Effector CD4-positive, alpha-beta T cell (primary cell): ENCODE measurements at regions not wholly inside any gene's neighbourhood (a gene's known extent, or its start where the extent isn't known, plus 50 kb on each side); places are given as distances from the start of the nearest gene placed in this dataset.

Experiments used
- DNase-seq: peaks from one replicate; pipeline ENCODE4 v3.0.0-alpha.2; 2020

GRCh38 chr11:26045082-26045481 lies 286.8 kb upstream of the ANO3 start:
- no peak for DNase-seq

DNA sequence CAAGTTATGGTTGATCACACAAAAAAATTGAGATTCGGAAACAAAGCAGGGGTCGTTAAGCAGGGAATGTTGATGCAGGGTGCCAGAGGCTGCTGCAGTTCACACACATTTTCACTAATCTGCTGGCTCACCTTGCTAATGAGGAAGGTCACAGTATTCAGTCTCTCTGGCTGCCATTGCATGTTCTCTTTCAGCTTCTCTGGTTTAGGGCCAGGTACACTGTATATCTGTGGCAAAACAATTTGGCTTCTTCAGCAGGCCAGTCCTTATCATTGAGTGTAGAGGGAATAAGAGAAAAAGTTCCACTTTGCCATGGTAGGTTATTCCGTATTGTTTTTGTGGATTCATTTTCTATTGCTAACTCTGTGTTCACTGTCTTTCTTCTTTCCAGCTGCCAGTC lies 283.7 kb upstream of the ANO3 start:
- no peak for DNase-seq

GRCh38 chr11:26053966-26054365 lies 278.0 kb upstream of the ANO3 start:
- DNase-seq: no peak

DNA sequence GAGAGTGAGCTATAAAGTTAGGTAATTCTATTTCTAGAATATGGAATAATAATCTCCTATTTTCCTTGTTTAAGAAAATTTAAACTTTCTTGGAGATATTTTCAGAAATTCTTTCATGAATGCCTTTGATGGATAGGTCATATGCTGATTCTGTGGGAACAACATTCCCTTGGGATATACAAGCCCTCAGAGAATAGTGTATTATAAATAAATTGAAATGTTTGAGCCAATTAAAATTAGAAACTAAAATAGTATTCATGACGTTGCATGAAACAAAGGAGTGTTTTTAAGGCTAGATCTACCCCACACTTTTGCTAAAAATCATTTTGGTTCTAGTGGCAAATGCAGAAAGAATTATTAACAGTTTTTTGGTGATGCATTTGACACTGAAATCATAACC lies 269.3 kb upstream of the ANO3 start:
- no peak for DNase-seq

DNA sequence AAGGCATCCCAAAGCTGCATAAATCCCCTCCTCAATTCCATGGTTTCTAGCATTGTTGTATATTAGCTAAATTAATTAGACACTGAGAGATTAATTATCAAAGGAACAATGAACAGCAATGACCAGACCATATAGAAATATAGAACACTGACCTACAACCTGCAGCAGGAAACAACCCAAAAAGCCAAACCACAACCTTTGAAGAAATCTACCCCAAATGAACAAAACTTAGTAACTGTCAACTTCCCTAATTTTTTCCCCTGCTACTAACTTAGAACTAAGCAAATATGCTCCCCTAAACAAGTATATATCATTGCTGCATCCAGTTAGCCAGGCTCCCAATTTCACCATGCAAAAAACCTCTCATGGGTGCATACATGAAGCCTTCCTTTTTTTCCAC lies 268.0 kb upstream of the ANO3 start:
- no peak for DNase-seq

- no peak for DNase-seq
Observed at GRCh38 chr11:26065944-26066343, 266.0 kb upstream of the ANO3 start.

DNA sequence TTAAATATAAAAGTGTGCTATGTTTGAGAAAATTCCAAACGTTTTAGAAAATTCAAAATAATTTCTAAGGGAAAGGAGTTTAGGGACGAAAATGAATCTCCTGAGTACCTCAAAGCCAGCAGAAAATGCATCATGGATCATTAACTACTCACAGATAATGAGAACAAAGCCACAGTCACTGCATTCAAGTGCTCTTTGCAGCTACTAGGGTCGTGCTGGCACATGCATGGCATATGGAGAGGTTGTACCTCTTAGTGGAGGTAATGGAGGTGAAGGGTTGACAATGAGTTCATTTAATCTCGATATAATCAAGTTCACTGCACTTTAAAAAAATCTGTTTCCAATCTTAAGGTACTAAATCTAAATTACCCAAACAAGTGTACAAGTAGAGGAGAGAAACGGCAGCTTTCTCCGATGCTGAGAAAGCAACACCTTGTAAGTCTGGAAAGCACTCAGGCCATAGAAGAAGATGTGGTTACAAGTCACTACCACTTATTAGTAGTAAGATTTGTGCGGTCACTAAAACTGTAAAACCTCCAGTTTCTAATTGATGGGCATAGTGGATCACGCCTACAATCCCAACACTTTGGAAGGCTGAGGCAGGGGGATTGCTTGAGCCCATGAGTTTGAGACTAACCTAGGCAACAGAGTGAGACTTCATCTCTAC lies 261.1 kb upstream of the ANO3 start:
- DNase-seq: no peak

DNA sequence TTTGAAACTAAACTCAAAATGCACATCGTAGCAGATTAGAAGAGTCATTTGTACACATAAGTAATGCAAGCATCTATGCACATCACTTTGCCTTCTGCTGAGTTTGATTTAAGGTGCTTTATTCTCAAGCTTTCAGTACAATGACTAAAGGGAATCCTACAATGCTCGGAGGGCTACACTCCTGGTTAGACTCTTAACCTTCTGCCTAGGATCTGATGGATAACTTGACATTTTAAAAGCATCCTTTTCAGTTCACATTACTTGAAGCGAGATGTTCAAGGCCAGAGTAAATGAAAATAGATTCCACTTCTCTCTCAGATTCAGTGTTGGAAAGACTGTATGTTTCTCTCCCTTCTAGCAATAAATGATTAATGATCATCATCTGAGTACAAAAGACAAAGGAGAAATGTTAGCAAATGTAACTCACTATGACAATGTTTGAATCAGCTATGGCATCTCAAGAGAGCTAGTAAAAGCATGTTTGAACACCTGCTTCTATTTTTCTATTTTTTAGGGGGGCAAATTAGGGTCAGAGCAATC lies 259.2 kb upstream of the ANO3 start:
- DNase-seq: no peak

DNA sequence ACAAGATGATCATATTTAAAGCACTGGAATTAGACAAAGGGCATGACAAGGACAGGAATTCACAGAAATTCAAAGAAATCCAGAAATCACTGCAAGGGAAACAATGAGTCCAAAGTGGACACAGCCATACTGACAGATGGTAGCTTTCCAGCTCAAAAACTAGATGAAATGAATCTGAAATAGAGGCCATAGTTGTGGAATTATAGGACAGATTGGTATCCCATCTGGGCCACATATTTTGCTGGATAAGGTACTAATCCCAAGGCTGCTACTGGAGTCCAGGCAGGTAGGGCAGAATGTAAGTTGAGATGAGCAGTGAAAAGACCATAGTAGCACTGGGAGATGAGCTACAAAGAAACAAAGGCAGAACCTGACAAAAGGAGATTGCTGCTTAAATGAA lies 258.3 kb upstream of the ANO3 start:
- no peak for DNase-seq

GRCh38 chr11:26076233-26076990 lies 255.5 kb upstream of the ANO3 start:
- no peak for DNase-seq

- no peak for DNase-seq
Observed at GRCh38 chr11:26078231-26078821, 253.6 kb upstream of the ANO3 start.

DNA sequence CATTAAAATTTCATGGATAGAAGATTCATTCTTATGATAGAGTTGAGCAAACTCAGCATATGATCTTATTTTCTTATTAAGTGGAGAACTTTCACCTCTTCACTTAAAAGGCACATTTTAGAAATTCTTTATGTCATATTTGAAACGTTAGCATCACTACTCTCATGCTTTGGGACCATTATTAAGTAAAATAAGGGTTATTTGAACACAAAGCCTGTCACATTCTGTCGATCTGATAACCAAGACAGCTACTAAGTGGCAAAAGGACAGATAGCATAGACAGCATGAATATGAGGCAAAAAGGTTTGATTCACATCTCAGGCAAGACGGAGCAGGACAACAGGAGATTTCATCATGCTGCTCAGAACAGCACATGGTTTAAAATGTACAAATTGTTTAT lies 247.6 kb upstream of the ANO3 start:
- DNase-seq: no peak

DNA sequence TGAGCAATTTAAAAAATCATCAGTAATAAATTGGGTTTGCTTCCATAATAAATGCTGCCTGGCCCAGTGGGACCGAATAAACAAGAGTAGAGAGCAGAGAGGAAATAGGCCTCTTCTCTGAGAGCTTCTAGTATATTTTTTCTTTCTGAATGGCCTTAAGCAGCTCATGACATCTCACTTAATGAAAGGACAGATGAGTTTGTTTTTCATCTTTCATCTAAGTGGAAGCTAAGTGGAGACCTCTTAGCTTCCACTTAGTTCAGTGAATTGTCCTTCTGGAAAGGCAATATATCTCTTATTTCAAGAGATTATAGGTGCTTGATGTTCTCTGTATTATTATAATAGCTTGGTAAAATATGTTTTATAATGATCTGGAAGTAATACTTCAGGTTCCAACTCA lies 245.9 kb upstream of the ANO3 start:
- DNase-seq: no peak

- DNase-seq: no peak
Observed at GRCh38 chr11:26087120-26087935, 244.6 kb upstream of the ANO3 start.

DNA sequence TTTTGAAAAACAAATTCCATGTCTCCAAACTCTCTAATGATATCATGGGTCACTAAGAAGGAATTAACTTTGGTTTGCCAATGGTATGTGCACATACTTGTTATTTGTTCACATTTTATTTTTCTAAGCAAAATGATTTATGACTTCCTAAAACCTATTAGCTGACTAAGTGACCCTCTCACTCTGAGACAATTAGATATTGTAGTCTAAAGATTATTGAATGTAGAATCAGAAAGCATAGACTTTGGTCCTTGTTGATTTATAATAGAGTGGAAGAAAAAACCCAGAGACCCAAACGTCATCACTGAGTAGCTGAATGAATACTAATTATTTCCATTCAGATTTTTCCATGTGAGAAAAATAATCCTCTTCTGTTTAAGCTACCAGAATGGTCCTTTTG lies 243.5 kb upstream of the ANO3 start:
- no peak for DNase-seq

- DNase-seq: no peak
Observed at GRCh38 chr11:26090651-26091050, 241.3 kb upstream of the ANO3 start.

DNA sequence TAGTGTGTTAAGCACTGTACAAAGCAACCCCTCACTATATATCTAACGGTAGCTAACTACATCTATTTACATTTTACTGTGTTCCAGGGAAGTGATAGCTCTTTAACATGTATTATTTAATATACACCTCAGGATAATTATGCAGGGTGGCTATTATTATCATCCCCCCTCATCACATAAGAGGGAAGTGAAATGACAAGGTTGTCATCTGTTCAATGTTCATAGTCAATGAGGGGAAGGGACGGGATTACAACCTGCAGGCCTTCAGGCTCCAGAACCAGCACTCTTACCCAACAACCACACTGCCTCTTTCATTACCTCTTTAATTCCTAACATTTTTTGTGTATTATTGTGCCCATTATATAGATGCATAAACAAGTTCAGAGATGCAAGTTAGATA lies 238.7 kb upstream of the ANO3 start:
- no peak for DNase-seq

DNA sequence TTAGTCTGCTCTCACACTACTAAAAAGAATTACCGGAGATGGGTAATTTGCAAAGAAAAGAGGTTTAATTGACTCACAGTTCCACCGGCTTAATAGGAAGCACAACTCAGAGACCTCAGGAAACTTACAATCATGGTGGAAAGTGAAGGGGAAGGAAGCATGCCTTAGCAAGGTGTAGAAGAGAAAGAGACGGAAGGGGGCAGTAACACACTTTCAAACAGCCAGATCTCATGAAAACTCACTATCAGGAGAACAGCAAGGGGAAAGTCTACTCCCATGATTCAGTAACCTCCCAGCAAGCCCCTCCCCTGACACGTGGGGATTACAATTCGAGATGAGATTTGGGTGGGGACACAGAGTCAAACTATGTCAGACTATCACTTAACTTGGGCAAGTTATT lies 236.6 kb upstream of the ANO3 start:
- DNase-seq: no peak

GRCh38 chr11:26096451-26096850 lies 235.5 kb upstream of the ANO3 start:
- no peak for DNase-seq

DNA sequence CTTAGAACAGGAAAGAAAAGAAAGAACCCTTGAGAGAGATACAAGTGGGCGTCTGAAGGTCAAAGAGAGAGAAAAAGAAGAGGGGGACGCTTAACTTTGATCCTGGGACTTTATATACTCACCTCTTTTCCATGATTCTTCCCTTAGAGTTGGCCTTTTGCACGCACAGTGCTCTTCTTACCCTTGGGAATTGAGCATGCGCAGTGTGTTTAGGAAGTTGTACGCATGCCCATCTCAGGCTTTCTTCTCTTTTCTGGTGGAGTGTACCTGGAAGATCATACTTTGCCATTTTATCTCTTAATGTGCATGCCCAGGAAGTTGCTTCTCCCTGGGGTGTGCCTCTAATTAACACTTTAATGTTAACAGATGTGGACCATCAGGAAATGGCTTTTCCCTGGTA lies 229.6 kb upstream of the ANO3 start:
- no peak for DNase-seq

DNA sequence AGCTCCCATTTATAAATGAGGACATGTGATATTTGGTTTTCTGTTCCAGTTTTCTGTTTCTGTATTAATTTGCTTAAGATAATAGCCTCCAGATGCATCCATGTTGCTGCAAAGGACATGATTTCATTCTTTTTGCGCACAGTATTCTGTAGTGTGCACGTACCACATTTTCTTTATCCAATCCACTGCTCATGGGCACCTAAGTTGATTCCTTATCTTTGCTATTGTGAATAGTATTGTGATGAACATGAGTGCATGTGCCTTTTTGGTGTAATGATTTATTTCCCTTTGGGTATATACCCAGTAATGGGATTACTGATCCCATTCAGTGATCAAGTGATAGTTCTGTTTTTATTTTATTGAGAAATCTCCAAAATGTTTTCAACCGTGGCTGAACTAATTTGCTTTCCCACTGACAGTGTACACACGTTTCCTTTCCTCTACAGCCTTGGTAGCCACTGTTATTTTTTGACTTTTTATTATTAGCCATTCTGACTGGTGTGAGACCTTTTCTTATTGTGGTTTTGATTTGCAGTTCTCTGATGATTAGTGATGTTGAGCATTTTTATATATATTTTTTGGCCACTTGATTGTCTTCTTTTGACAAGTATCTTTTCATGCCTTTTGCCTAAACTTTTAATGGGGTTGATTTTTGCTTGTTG lies 226.0 kb upstream of the ANO3 start:
- DNase-seq: no peak

GRCh38 chr11:26106726-26107125 lies 225.2 kb upstream of the ANO3 start:
- no peak for DNase-seq
